Lung (tissue), 11 donors: ENCODE measurements at regions not wholly inside any gene's neighbourhood (a gene's known extent, or its start where the extent isn't known, plus 50 kb on each side); places are given as distances from the start of the nearest gene placed in this dataset.
A peak's percentile ranks its signal among the peaks of the same experiment; 100 is the strongest.
"Not testable (repeated sequence)": the region's sequence is repeated elsewhere in the genome, so short reads cannot be mapped to it uniquely, and the experiment has no call there.

Experiments
- ATAC-seq: fragments of 200-7000 bp; cut with Tn5 transposase; one replicate; pipeline ENCODE4 v1.9.1; 2020; ENCODE audit warnings: moderate number of reproducible peaks; ENCODE audit not compliant: insufficient read depth, low FRiP score
- DNase-seq, 3 donors: peaks; one replicate each; pipeline ENCODE4 v3.0.0-alpha.2; 2013 to 2017
- H3K27ac ChIP-seq, 2 donors: one replicate each; pipeline ENCODE4 v1.5.1; 2013; ENCODE audit warnings: mild to moderate bottlenecking in 2 of 2, moderate library complexity in 2 of 2, control low read depth in 1 of 2, inconsistent platforms in 1 of 2, low read depth in 1 of 2, low read length in 1 of 2
- H3K27me3 ChIP-seq, 3 donors: one replicate each; pipeline ENCODE4 v1.5.1; 2013; ENCODE audit warnings: low read length in 2 of 3; ENCODE audit not compliant: control insufficient read depth in 3 of 3, insufficient read depth in 3 of 3
- H3K36me3 ChIP-seq, 4 donors: one replicate each; pipeline ENCODE4 v1.5.1; 2013; ENCODE audit warnings: low read length in 4 of 4, mild to moderate bottlenecking in 1 of 4, moderate library complexity in 1 of 4; ENCODE audit not compliant: control insufficient read depth in 4 of 4, insufficient read depth in 4 of 4
- H3K4me1 ChIP-seq, 5 donors: one replicate each; pipeline ENCODE4 v1.5.1; 2013; ENCODE audit warnings: low read length in 5 of 5, mild to moderate bottlenecking in 2 of 5, moderate library complexity in 1 of 5; ENCODE audit not compliant: control insufficient read depth in 5 of 5, insufficient read depth in 5 of 5
- H3K4me3 ChIP-seq: one replicate; pipeline ENCODE4 v1.5.1; 2013; ENCODE audit warnings: mild to moderate bottlenecking, control low read depth, moderate library complexity
- H3K9ac ChIP-seq, 2 donors: one replicate each; pipeline ENCODE4 v1.5.1; 2013; ENCODE audit warnings: low read length in 2 of 2, control low read depth in 1 of 2; ENCODE audit not compliant: insufficient read depth in 1 of 2
- H3K9me3 ChIP-seq, 4 donors: one replicate each; pipeline ENCODE4 v1.5.1; 2013; ENCODE audit warnings: low read length in 3 of 4, mild to moderate bottlenecking in 1 of 4, moderate library complexity in 1 of 4; ENCODE audit not compliant: control insufficient read depth in 4 of 4, insufficient read depth in 3 of 4
- WGBS, 2 donors: extraction: QIAGEN DNeasy Blood & Tissue Kit; methylation state at CpG; one replicate each; pipeline ENCODE4 v1.1.7; 2013; 5-methylcytosine and 5-hydroxymethylcytosine counted together
- TF ChIP-seq, protein P1 (sequence below): IDR thresholded peaks from 2 replicates; pipeline ENCODE4 v1.5.1; 2012; ENCODE audit warnings: mild to moderate bottlenecking; ENCODE audit errors: control extremely low read depth, extremely low read depth
- donor health status: control.
- donor health status: control.
- donor health status: Bipolar disorder and iron deficiency.
- donor health status: healthy.
- donor health status: DM: yes; HTN: yes; CAD: no.

GRCh38 chr7:35906191-35906908 is 105.5 kb downstream of the SEPTIN7 start:
- Histone ChIP-seq H3K27me3 (no peaks in the 10 kb centered on the region), H3K9ac (no peak overlapping the region), H3K9me3 (no peaks in the 10 kb centered on the region), H3K36me3 (peaks cover 2 to 8% (median 5%) of the 10 kb centered on the region in 4 donors), H3K4me1 (peaks cover 0 to 16% (median 0%) of the 10 kb centered on the region in 5 donors), H3K4me3 (no peak overlapping the region), H3K27ac (no peak overlapping the region)
- TF ChIP-seq, protein P1, sequence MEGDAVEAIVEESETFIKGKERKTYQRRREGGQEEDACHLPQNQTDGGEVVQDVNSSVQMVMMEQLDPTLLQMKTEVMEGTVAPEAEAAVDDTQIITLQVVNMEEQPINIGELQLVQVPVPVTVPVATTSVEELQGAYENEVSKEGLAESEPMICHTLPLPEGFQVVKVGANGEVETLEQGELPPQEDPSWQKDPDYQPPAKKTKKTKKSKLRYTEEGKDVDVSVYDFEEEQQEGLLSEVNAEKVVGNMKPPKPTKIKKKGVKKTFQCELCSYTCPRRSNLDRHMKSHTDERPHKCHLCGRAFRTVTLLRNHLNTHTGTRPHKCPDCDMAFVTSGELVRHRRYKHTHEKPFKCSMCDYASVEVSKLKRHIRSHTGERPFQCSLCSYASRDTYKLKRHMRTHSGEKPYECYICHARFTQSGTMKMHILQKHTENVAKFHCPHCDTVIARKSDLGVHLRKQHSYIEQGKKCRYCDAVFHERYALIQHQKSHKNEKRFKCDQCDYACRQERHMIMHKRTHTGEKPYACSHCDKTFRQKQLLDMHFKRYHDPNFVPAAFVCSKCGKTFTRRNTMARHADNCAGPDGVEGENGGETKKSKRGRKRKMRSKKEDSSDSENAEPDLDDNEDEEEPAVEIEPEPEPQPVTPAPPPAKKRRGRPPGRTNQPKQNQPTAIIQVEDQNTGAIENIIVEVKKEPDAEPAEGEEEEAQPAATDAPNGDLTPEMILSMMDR: peak; percentile 91
- DNase-seq: peak; percentile 79 to 92 (median 87)
- ATAC-seq: peak; percentile 90
- WGBS, 2 donors: 54 to 67% methylated on average over 2 of the region's 2 CpGs

- H3K9ac ChIP-seq: no peak overlapping the region
- peaks cover 0 to 16% (median 0%) of the 10 kb centered on the region in 5 donors for H3K4me1 ChIP-seq
- TF ChIP-seq, protein P1: no peak
- no peak overlapping the region for H3K27ac ChIP-seq
- no peak for ATAC-seq
- H3K9me3 ChIP-seq: no peaks in the 10 kb centered on the region
- H3K4me3 ChIP-seq: no peak overlapping the region
- 57 to 63% methylated on average over 11 of the region's 11 CpGs for WGBS, 2 donors
- no peaks in the 10 kb centered on the region for H3K27me3 ChIP-seq
- peaks cover 0 to 4% (median 1%) of the 10 kb centered on the region in 4 donors for H3K36me3 ChIP-seq
- DNase-seq: peak; percentile 14 to 33 (median 26)
Measured at GRCh38 chr7:35908331-35909216, 107.7 kb downstream of the SEPTIN7 start.

DNA sequence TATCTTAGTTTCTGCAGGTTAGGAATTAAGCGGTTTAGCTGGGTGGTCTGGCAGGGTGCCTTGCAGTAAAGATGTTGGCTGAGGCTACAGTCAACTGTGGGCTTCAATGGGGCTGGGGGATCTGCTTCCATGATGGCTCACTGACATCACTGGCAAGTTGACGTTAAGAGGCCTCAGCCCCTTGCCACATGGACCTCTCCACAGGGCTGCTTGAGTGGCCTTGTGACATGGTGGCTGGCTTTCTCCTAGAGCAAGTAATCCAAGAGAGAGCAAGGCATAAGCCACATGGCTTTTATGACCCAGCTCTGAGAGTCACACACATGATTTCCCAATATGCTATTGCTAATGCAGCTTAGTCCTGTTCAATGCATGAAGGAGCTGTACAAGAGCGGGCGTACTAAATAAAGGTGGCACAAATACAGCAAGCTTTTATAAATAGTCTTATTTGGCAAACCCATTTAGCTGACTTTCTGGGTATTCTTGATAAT is 109.1 kb downstream of the SEPTIN7 start:
- no peak overlapping the region for H3K9ac ChIP-seq
- no peak for ATAC-seq

GRCh38 chr7:35910621-35911020 is 109.8 kb downstream of the SEPTIN7 start:
- H3K9me3 ChIP-seq, H3K36me3 ChIP-seq, H3K27me3 ChIP-seq, H3K9ac ChIP-seq, H3K4me3 ChIP-seq, H3K27ac ChIP-seq, ATAC-seq, DNase-seq: not testable (repeated sequence)
- 76 to 86% methylated on average over 3 of the region's 3 CpGs for WGBS, 2 donors
- H3K4me1 ChIP-seq: peaks cover 0 to 16% (median 0%) of the 10 kb centered on the region in 5 donors

More for the DNA sequence above, 109.1 kb downstream of the SEPTIN7 start:
- Histone ChIP-seq H3K27me3 (no peaks in the 10 kb centered on the region), H3K4me1 (peaks cover 0 to 16% (median 0%) of the 10 kb centered on the region in 5 donors), H3K4me3 (no peak overlapping the region), H3K27ac (no peak overlapping the region), H3K9me3 (no peaks in the 10 kb centered on the region), H3K36me3 (peaks cover 0 to 2% (median 0%) of the 10 kb centered on the region in 4 donors)
- DNase-seq: peak in 2 of 3 donors; percentile 13 to 14
- TF ChIP-seq, protein P1: no peak
- 90 to 97% methylated on average over 4 of the region's 4 CpGs for WGBS, 2 donors

DNA sequence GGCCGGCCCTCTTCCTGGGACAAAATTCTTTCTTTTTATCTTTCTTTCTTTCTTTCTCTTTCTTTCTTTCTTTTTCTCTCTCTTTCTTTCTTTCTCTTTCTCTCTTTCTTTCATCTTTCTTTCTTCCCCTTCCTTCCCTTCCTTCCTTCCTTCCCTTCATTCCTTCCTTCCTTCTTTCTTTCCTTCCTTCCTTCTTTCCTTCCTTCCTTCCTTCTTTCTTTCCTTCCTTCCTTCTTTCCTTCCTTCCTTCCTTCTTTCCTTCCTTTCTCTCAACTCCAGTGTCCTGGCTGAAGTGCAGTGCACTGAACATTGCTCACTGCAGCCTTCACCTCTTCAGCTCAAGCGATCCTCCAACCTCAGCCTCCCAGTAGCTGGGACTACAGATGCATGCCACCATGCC is 112.5 kb downstream of the SEPTIN7 start:
- H3K9me3 ChIP-seq, H3K4me3 ChIP-seq, DNase-seq, H3K27me3 ChIP-seq, H3K36me3 ChIP-seq, ATAC-seq, H3K27ac ChIP-seq, H3K9ac ChIP-seq: not testable (repeated sequence)
- WGBS, 2 donors: 97 to 98% methylated on average over 2 of the region's 2 CpGs
- peaks cover 0 to 16% (median 0%) of the 10 kb centered on the region in 5 donors for H3K4me1 ChIP-seq
